ENCODE measurements at regions not wholly inside any gene's neighbourhood (a gene's known extent, or its start where the extent isn't known, plus 50 kb on each side); places are given as distances from the start of the nearest gene placed in this dataset.

GRCh38 chr14:28245216-28245615 is 521.4 kb upstream of the FOXG1 start:
- TF ChIP-seq CTCF (IDR thresholded peaks at IDR 0.05), result no peak
- TF ChIP-seq POLR2A (IDR thresholded peaks at IDR 0.05), result no peak

Data from heart left ventricle (tissue), 13 donors.